ENCODE measurements at regions not wholly inside any gene's neighbourhood (a gene's known extent, or its start where the extent isn't known, plus 50 kb on each side); places are given as distances from the start of the nearest gene placed in this dataset.

GRCh38 chr3:120503727-120504616, 53.2 kb upstream of the FSTL1 start:
- H3K4me2 ChIP-seq = no peak overlapping the region
- H2AFZ ChIP-seq (ENCODE audit: low read depth) = no peak overlapping the region
- TF ChIP-seq TCF12 (IDR thresholded peaks at IDR 0.05) (no peak), MEF2A (IDR thresholded peaks at IDR 0.05; ENCODE audit: borderline replicate concordance, low read depth) (no peak), POLR2AphosphoS5 (IDR thresholded peaks at IDR 0.05; ENCODE audit: low read depth, low read length) (no peak), MAX (IDR thresholded peaks at IDR 0.05; ENCODE audit: low read depth) (no peak), USF1 (IDR thresholded peaks at IDR 0.05; ENCODE audit: borderline replicate concordance, low read depth) (no peak), REST (IDR thresholded peaks at IDR 0.05; ENCODE audit: low read depth, low read length) (no peak), GATA2 (CRISPR knock-in tag; IDR thresholded peaks at IDR 0.05) (no peak), CTCF (IDR thresholded peaks at IDR 0.05) (no peak), TEAD4 (IDR thresholded peaks at IDR 0.05; ENCODE audit: borderline replicate concordance, insufficient read depth) (no peak), FOSL2 (IDR thresholded peaks at IDR 0.05; ENCODE audit: borderline replicate concordance, low read depth) (no peak)
- DNase-seq = no peak
- no peak overlapping the region for H3K27ac ChIP-seq (ENCODE audit: low read depth in 2 of 2, low read length in 1 of 2)
- H3K36me3 ChIP-seq (replicated peaks in 1 of 2; ENCODE audit: control insufficient read depth in 1 of 2, insufficient read depth in 2 of 2, low read length in 1 of 2) = no peaks in the 10 kb centered on the region
- H3K9ac ChIP-seq = no peak overlapping the region
- ChIA-PET CTCF (interaction anchor here (1.0 to 2.0 kb wide), 6 partner anchors 10 to 260 kb away, joined by 5 to 10 read pairs (median 5); no protein-coding TSS in a partner anchor), POLR2A (no interaction called here)
- H3K27me3 ChIP-seq (ENCODE audit: insufficient read depth) = no peaks in the 10 kb centered on the region
- no peaks in the 10 kb centered on the region for H3K79me2 ChIP-seq (ENCODE audit: insufficient read depth)
- whole genome bisulfite sequencing (ENCODE audit: low lambda C conversion rate) = 96% methylated on average over 5 of the region's 5 CpGs
- no peak overlapping the region for H3K4me3 ChIP-seq (ENCODE audit: low read depth in 2 of 2, low read length in 1 of 2)
- peaks cover 5% of the 10 kb centered on the region for H3F3A ChIP-seq (replicated peaks; ENCODE audit: insufficient read depth)
- no peaks in the 10 kb centered on the region for H3K9me3 ChIP-seq
- no peaks in the 10 kb centered on the region for H3K9me2 ChIP-seq
- peaks cover 0 to 17% of the 10 kb centered on the region in 2 experiments; a peak in 2 of 4 replicates for H3K4me1 ChIP-seq (ENCODE audit: control insufficient read depth in 1 of 2, insufficient read depth in 2 of 2, low read depth in 1 of 2, low read length in 1 of 2)
- H4K20me1 ChIP-seq (ENCODE audit: insufficient read depth) = no peaks in the 10 kb centered on the region
